Effector CD4-positive, alpha-beta T cell (primary cell): ENCODE measurements at regions not wholly inside any gene's neighbourhood (a gene's known extent, or its start where the extent isn't known, plus 50 kb on each side); places are given as distances from the start of the nearest gene placed in this dataset.

Source experiments
- DNase-seq: peaks from one replicate; pipeline ENCODE4 v3.0.0-alpha.2; 2020

- DNase-seq: no peak
These were observed 348.0 kb downstream of the CTTN start for GRCh38 chr11:70746351-70746750.

GRCh38 chr11:70747285-70747684, 349.0 kb downstream of the CTTN start:
- no peak for DNase-seq

- DNase-seq: no peak
These were observed 349.6 kb downstream of the CTTN start for GRCh38 chr11:70747921-70748320.

- no peak for DNase-seq
These were observed 352.9 kb downstream of the CTTN start for GRCh38 chr11:70751142-70751734.

- DNase-seq: peak; percentile 28
These were observed 357.3 kb downstream of the CTTN start for GRCh38 chr11:70755410-70756158.

- DNase-seq: no peak
These were observed 358.0 kb downstream of the CTTN start for GRCh38 chr11:70756341-70756740.

- DNase-seq: no peak
These were observed 358.4 kb downstream of the CTTN start for GRCh38 chr11:70756756-70757155.

- no peak for DNase-seq
These were observed 358.9 kb downstream of the CTTN start for GRCh38 chr11:70757241-70757640.

GRCh38 chr11:70758206-70758605, 359.9 kb downstream of the CTTN start:
- DNase-seq: no peak

- DNase-seq: no peak
These were observed 361.5 kb downstream of the CTTN start for GRCh38 chr11:70759846-70760245.

- DNase-seq: no peak
These were observed 362.2 kb downstream of the CTTN start for GRCh38 chr11:70760416-70761020.

- no peak for DNase-seq
These were observed 363.0 kb downstream of the CTTN start for GRCh38 chr11:70761094-70761907.

GRCh38 chr11:70761908-70762337, 363.6 kb downstream of the CTTN start:
- no peak for DNase-seq

GRCh38 chr11:70762810-70763209, 364.5 kb downstream of the CTTN start:
- no peak for DNase-seq

- no peak for DNase-seq
These were observed 365.3 kb downstream of the CTTN start for GRCh38 chr11:70763606-70764005.

GRCh38 chr11:70764356-70764905, 366.1 kb downstream of the CTTN start:
- no peak for DNase-seq

- DNase-seq: no peak
These were observed 368.6 kb downstream of the CTTN start for GRCh38 chr11:70766901-70767300.

- no peak for DNase-seq
These were observed 370.2 kb downstream of the CTTN start for GRCh38 chr11:70768346-70769095.

GRCh38 chr11:70769106-70769505, 370.8 kb downstream of the CTTN start:
- no peak for DNase-seq

- no peak for DNase-seq
These were observed 371.2 kb downstream of the CTTN start for GRCh38 chr11:70769521-70769920.

- DNase-seq: no peak
These were observed 373.0 kb downstream of the CTTN start for GRCh38 chr11:70771099-70771885.
